ENCODE measurements at regions not wholly inside any gene's neighbourhood (a gene's known extent, or its start where the extent isn't known, plus 50 kb on each side); places are given as distances from the start of the nearest gene placed in this dataset.
A peak's percentile ranks its signal among the peaks of the same experiment; 100 is the strongest.

DNA sequence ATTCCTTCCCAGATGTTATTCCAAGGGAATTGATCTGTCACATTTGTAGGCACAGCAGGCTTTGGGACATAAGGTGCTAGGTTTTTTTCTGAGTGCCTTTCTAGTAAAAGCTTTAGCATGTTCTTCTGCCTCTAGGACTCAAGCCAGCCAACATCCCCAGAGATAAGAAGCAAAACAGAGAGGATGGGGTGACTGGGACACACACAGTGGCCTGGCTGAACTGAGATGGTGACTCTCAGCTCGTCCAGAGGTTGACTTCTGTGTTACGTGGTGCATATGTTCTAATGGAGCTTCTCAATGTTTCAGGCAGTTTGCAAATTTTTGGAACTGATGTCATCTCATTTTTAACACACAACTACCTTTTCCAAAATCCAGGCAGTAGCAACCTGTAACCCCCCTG, 188.1 kb upstream of the CELF2 start:
- Histone ChIP-seq H2AFZ (ENCODE audit: low read depth, low read length) (no peak overlapping the region), H3K27me3 (ENCODE audit: insufficient read depth, low read length) (no peaks in the 10 kb centered on the region), H3K79me2 (ENCODE audit: insufficient read depth, low read length) (no peaks in the 10 kb centered on the region), H4K20me1 (ENCODE audit: insufficient read depth, low read length) (no peaks in the 10 kb centered on the region), H3K27ac (ENCODE audit: low read depth, low read length) (peak overlapping the region; percentile 97), H3K4me2 (ENCODE audit: low read length) (no peak overlapping the region), H3K9ac (ENCODE audit: low read length) (peak overlapping the region; percentile 77), H3K36me3 (ENCODE audit: insufficient read depth, low read length) (no peaks in the 10 kb centered on the region), H3K9me3 (ENCODE audit: insufficient read depth, low read depth, low read length) (no peaks in the 10 kb centered on the region), H3K4me1 (ENCODE audit: insufficient read depth, low read length) (peaks cover 31% of the 10 kb centered on the region), H3K4me3 (ENCODE audit: insufficient read depth, low read depth, low read length) (no peak overlapping the region)
- DNase-seq (ENCODE audit: low read depth): no peak
- no peaks in the 10 kb centered on the region for H3K27me3 Mint-ChIP-seq (ENCODE audit: low read depth, unreplicated experiment)
- H3K27ac Mint-ChIP-seq (ENCODE audit: unreplicated experiment): peak overlapping the region; percentile 44
- peaks cover 14% of the 10 kb centered on the region for H3K4me1 Mint-ChIP-seq (ENCODE audit: low read depth, unreplicated experiment)
- no peak for TF ChIP-seq EZH2 (IDR thresholded peaks at IDR 0.05; ENCODE audit: insufficient read depth, low read length)
- TF ChIP-seq, protein P1, sequence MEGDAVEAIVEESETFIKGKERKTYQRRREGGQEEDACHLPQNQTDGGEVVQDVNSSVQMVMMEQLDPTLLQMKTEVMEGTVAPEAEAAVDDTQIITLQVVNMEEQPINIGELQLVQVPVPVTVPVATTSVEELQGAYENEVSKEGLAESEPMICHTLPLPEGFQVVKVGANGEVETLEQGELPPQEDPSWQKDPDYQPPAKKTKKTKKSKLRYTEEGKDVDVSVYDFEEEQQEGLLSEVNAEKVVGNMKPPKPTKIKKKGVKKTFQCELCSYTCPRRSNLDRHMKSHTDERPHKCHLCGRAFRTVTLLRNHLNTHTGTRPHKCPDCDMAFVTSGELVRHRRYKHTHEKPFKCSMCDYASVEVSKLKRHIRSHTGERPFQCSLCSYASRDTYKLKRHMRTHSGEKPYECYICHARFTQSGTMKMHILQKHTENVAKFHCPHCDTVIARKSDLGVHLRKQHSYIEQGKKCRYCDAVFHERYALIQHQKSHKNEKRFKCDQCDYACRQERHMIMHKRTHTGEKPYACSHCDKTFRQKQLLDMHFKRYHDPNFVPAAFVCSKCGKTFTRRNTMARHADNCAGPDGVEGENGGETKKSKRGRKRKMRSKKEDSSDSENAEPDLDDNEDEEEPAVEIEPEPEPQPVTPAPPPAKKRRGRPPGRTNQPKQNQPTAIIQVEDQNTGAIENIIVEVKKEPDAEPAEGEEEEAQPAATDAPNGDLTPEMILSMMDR (IDR thresholded peaks at IDR 0.05; ENCODE audit: insufficient read depth, low read depth, low read length): no peak
- no peaks in the 10 kb centered on the region for H3K36me3 Mint-ChIP-seq (ENCODE audit: low read depth, unreplicated experiment)
- H3K4me3 Mint-ChIP-seq (ENCODE audit: unreplicated experiment): no peak overlapping the region
- H3K9me3 Mint-ChIP-seq (ENCODE audit: unreplicated experiment): peaks cover 4% of the 10 kb centered on the region
- FAIRE-seq: no peak

GRCh38 chr10:10830293-10830986, 187.2 kb upstream of the CELF2 start:
- DNase-seq (ENCODE audit: low read depth): peak; percentile 89
- H3K4me1 Mint-ChIP-seq (ENCODE audit: low read depth, unreplicated experiment): peaks cover 10% of the 10 kb centered on the region
- H3K4me3 ChIP-seq (ENCODE audit: insufficient read depth, low read depth, low read length): no peak overlapping the region

More at GRCh38 chr10:10830293-10830986, 187.2 kb upstream of the CELF2 start:
- Histone ChIP-seq H2AFZ (ENCODE audit: low read depth, low read length) (no peak overlapping the region), H4K20me1 (ENCODE audit: insufficient read depth, low read length) (no peaks in the 10 kb centered on the region), H3K4me2 (ENCODE audit: low read length) (peak overlapping the region; percentile 60), H3K9me3 (ENCODE audit: insufficient read depth, low read depth, low read length) (no peaks in the 10 kb centered on the region), H3K9ac (ENCODE audit: low read length) (peak overlapping the region; percentile 77), H3K36me3 (ENCODE audit: insufficient read depth, low read length) (no peaks in the 10 kb centered on the region), H3K27me3 (ENCODE audit: insufficient read depth, low read length) (no peaks in the 10 kb centered on the region), H3K27ac (ENCODE audit: low read depth, low read length) (peak overlapping the region; percentile 97), H3K4me1 (ENCODE audit: insufficient read depth, low read length) (peaks cover 25% of the 10 kb centered on the region), H3K79me2 (ENCODE audit: insufficient read depth, low read length) (no peaks in the 10 kb centered on the region)
- peaks cover 4% of the 10 kb centered on the region for H3K9me3 Mint-ChIP-seq (ENCODE audit: unreplicated experiment)
- H3K4me3 Mint-ChIP-seq (ENCODE audit: unreplicated experiment): no peak overlapping the region
- no peak for TF ChIP-seq EZH2 (IDR thresholded peaks at IDR 0.05; ENCODE audit: insufficient read depth, low read length)
- TF ChIP-seq, protein P1 (IDR thresholded peaks at IDR 0.05; ENCODE audit: insufficient read depth, low read depth, low read length): no peak
- no peaks in the 10 kb centered on the region for H3K27me3 Mint-ChIP-seq (ENCODE audit: low read depth, unreplicated experiment)
- FAIRE-seq: no peak
- H3K36me3 Mint-ChIP-seq (ENCODE audit: low read depth, unreplicated experiment): no peaks in the 10 kb centered on the region
- H3K27ac Mint-ChIP-seq (ENCODE audit: unreplicated experiment): peak overlapping the region; percentile 93
